Brain microvascular endothelial cell (primary cell): ENCODE measurements at regions not wholly inside any gene's neighbourhood (a gene's known extent, or its start where the extent isn't known, plus 50 kb on each side); places are given as distances from the start of the nearest gene placed in this dataset.

Experiments used
- DNase-seq: peaks from one replicate; pipeline ENCODE4 v3.0.0-alpha.2; 2020
- H3K27ac ChIP-seq: fragments of 250-450 bp; sonication (Bioruptor Pico); 2 replicates; pipeline ENCODE4 v1.5.1; 2020; ENCODE audit warnings: mild to moderate bottlenecking, moderate library complexity
- H3K27me3 ChIP-seq: fragments of 250-450 bp; sonication (Bioruptor Pico); replicated peaks from 2 replicates; pipeline ENCODE4 v1.5.1; 2020; ENCODE audit warnings: mild to moderate bottlenecking
- H3K36me3 ChIP-seq: fragments of 250-450 bp; sonication (Bioruptor Pico); replicated peaks from 2 replicates; pipeline ENCODE4 v1.5.1; 2020; ENCODE audit warnings: mild to moderate bottlenecking
- H3K4me3 ChIP-seq: 2 replicates; pipeline ENCODE4 v1.5.1; 2011; ENCODE audit warnings: low read depth, mild to moderate bottlenecking, control low read depth, low read length, moderate library complexity
- CTCF ChIP-seq: IDR thresholded peaks from 2 replicates; pipeline ENCODE4 v1.5.1; 2011; ENCODE audit warnings: low read depth, mild to moderate bottlenecking, moderate library complexity, low read length, control low read depth, inconsistent platforms; ENCODE audit errors: missing control alignments
- in situ Hi-C: cut with HindIII; loops from 2 replicates; pipeline ENCODE4 v1.10.0; 2017; ENCODE audit warnings: low sequenced_read_pairs, low pct_ligation_motif_present

- Histone ChIP-seq H3K27me3 (no peaks in the 10 kb centered on the region), H3K36me3 (no peaks in the 10 kb centered on the region), H3K27ac (no peak overlapping the region), H3K4me3 (no peak overlapping the region)
- DNase-seq, result no peak
- in situ Hi-C loops, result no loop called here
- no peak for TF ChIP-seq CTCF
Observed at GRCh38 chr9:31005086-31005665, 1379.3 kb upstream of the ACO1 start.

GRCh38 chr9:31013371-31013770 is 1371.1 kb upstream of the ACO1 start:
- no peak overlapping the region for H3K27ac ChIP-seq
- no peak for DNase-seq
- H3K4me3 ChIP-seq, result no peak overlapping the region
- in situ Hi-C loops, result no loop called here
- no peaks in the 10 kb centered on the region for H3K27me3 ChIP-seq
- no peak for TF ChIP-seq CTCF
- no peaks in the 10 kb centered on the region for H3K36me3 ChIP-seq

- no peak for DNase-seq
- in situ Hi-C loops, result no loop called here
- Histone ChIP-seq H3K27ac (no peak overlapping the region), H3K4me3 (no peak overlapping the region), H3K36me3 (no peaks in the 10 kb centered on the region), H3K27me3 (no peaks in the 10 kb centered on the region)
- TF ChIP-seq CTCF, result no peak
Observed at GRCh38 chr9:31023847-31024246, 1360.6 kb upstream of the ACO1 start.

GRCh38 chr9:31027678-31028077 is 1356.8 kb upstream of the ACO1 start:
- TF ChIP-seq CTCF, result no peak
- no peak for DNase-seq
- H3K27me3 ChIP-seq, result no peaks in the 10 kb centered on the region
- in situ Hi-C loops, result no loop called here
- H3K4me3 ChIP-seq, result no peak overlapping the region
- H3K27ac ChIP-seq, result no peak overlapping the region
- H3K36me3 ChIP-seq, result no peaks in the 10 kb centered on the region

GRCh38 chr9:31028137-31028536 is 1356.3 kb upstream of the ACO1 start:
- no peak for DNase-seq
- in situ Hi-C loops, result no loop called here
- Histone ChIP-seq H3K36me3 (no peaks in the 10 kb centered on the region), H3K27me3 (no peaks in the 10 kb centered on the region), H3K27ac (no peak overlapping the region), H3K4me3 (no peak overlapping the region)
- TF ChIP-seq CTCF, result no peak

GRCh38 chr9:31030741-31031202 is 1353.7 kb upstream of the ACO1 start:
- peak overlapping the region; percentile 16 for H3K4me3 ChIP-seq
- no peaks in the 10 kb centered on the region for H3K27me3 ChIP-seq
- no peak for TF ChIP-seq CTCF
- DNase-seq, result no peak
- H3K36me3 ChIP-seq, result no peaks in the 10 kb centered on the region
- no peak overlapping the region for H3K27ac ChIP-seq
- in situ Hi-C loops, result no loop called here
